Peyer's patch (tissue), 4 donors: ENCODE measurements at regions not wholly inside any gene's neighbourhood (a gene's known extent, or its start where the extent isn't known, plus 50 kb on each side); places are given as distances from the start of the nearest gene placed in this dataset.

Source experiments
- DNase-seq, 3 donors: peaks; one replicate each; pipeline ENCODE4 v3.0.0-alpha.2; 2017 to 2019
- H3K27ac ChIP-seq, 4 donors: fragments of 200-600 bp; sonication (generic); one replicate each; pipeline ENCODE4 v1.5.1; 2016 to 2019
- H3K27me3 ChIP-seq, 2 donors: fragments of 200-600 bp; sonication (generic); one replicate each; pipeline ENCODE4 v1.5.1; 2019
- H3K36me3 ChIP-seq, 3 donors: fragments of 200-600 bp; sonication (generic); one replicate each; pipeline ENCODE4 v1.5.1; 2016 to 2019
- H3K4me1 ChIP-seq, 4 donors: fragments of 200-600 bp; sonication (generic); one replicate each; pipeline ENCODE4 v1.5.1; 2016 to 2019
- H3K4me3 ChIP-seq, 4 donors: fragments of 200-600 bp; sonication (generic); 1 replicate in 3 of 4; 2 replicates in 1 of 4; pipeline ENCODE4 v1.5.1; 2016 to 2019; ENCODE audit warnings: mild to moderate bottlenecking in 1 of 4
- H3K9me3 ChIP-seq, 4 donors: fragments of 200-600 bp; sonication (generic); one replicate each; pipeline ENCODE4 v1.5.1; 2016 to 2019; ENCODE audit warnings: mild to moderate bottlenecking in 1 of 4
- POLR2A ChIP-seq, 2 donors: fragments of 450-650 bp; IDR thresholded peaks; one replicate each; pipeline ENCODE4 v1.5.1; 2017; ENCODE audit warnings: antibody characterized with exemption in 2 of 2, mild to moderate bottlenecking in 2 of 2, moderate library complexity in 2 of 2
- TF ChIP-seq, protein P1 (sequence below), 6 experiments: fragments of 450-650 bp in 4 of 6; fragments of 200-600 bp in 2 of 6; sonication (generic) in 1 of 6; IDR thresholded peaks; one replicate each; pipeline ENCODE4 v1.5.1; 2017 to 2019; ENCODE audit warnings: antibody characterized with exemption in 6 of 6, mild to moderate bottlenecking in 3 of 6, moderate library complexity in 1 of 6

DNA sequence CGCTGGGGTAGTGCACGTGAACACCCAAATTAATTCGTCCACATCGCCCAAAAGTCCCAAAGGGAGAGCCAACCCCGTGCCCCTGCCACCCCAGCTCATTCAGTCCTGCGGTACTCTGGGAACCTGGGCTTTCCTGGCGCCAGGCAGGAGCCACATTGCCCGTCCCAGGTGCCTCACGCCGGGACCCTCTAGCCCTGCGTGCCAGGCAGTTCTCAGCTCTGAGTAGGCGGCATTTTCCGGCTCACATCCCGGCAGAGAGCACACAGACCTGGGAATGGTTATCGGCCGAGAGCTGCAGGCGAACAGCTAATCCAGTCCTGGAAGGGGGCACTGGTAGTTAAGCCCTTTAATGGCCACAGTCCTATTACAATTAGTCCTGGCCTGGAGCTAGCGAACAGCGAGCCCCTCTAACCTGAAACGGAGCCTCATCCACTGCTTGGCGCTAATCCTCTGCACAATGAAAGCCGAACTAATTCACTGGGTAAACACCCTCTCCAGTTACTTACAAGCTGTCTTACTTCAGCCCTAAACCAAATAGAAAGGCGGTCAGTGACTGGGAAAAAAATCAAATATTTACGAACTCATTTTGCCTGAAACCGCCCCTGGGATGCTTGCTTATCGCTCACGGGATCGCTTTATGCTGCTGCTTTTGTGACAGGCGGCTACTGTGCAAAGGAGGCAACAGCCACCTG is 254.6 kb upstream of the SOX14 start:
- no peak for TF ChIP-seq POLR2A (IDR thresholded peaks at IDR 0.05)
- TF ChIP-seq, protein P1, sequence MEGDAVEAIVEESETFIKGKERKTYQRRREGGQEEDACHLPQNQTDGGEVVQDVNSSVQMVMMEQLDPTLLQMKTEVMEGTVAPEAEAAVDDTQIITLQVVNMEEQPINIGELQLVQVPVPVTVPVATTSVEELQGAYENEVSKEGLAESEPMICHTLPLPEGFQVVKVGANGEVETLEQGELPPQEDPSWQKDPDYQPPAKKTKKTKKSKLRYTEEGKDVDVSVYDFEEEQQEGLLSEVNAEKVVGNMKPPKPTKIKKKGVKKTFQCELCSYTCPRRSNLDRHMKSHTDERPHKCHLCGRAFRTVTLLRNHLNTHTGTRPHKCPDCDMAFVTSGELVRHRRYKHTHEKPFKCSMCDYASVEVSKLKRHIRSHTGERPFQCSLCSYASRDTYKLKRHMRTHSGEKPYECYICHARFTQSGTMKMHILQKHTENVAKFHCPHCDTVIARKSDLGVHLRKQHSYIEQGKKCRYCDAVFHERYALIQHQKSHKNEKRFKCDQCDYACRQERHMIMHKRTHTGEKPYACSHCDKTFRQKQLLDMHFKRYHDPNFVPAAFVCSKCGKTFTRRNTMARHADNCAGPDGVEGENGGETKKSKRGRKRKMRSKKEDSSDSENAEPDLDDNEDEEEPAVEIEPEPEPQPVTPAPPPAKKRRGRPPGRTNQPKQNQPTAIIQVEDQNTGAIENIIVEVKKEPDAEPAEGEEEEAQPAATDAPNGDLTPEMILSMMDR (IDR thresholded peaks at IDR 0.05) = no peak
- H3K4me1 ChIP-seq = no peaks in the 10 kb centered on the region
- no peak for DNase-seq
- H3K27ac ChIP-seq = no peak overlapping the region
- H3K9me3 ChIP-seq = no peaks in the 10 kb centered on the region
- H3K36me3 ChIP-seq = no peaks in the 10 kb centered on the region
- H3K27me3 ChIP-seq = no peaks in the 10 kb centered on the region
- H3K4me3 ChIP-seq = no peak overlapping the region

DNA sequence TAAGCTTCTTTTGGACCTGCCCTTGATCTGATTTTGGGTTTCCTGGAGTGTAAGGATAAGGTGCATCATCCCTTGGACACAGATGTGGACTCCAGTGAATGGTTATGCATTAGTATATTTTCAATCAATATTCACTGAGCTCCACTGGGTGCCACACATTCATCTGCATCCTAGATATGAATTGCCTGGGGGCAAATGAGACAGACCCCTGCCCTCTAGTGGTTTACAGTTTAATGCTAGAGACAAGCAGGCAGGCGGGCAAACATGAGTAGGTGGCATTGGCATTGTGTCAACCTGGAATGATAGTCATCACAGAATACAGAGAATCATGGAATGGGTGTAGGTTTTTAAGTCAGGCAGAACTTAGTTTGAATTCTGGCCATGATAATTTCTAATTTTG is 252.5 kb upstream of the SOX14 start:
- Histone ChIP-seq H3K4me3 (no peak overlapping the region), H3K9me3 (no peaks in the 10 kb centered on the region), H3K27ac (no peak overlapping the region), H3K4me1 (no peaks in the 10 kb centered on the region), H3K36me3 (no peaks in the 10 kb centered on the region), H3K27me3 (no peaks in the 10 kb centered on the region)
- no peak for DNase-seq
- no peak for TF ChIP-seq POLR2A (IDR thresholded peaks at IDR 0.05)
- TF ChIP-seq, protein P1 (IDR thresholded peaks at IDR 0.05) = no peak

DNA sequence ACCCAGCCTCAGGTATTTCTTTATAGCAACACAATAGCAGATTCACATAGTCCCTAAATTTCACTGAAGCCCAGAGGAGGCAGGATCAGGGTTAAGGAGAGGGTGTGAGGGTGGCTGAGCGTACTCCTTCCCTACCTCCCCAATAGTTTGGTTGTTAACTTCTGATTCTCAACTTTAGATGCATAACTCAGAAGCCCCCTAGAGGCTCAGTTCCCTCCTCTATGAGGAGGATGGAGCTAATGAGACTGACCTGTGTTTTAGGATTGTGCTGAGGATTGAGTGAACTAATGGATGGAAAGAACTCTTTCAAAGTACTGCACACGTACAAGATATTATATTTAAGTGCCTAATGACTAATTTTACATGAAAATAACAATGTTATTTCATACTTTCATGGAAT is 249.3 kb upstream of the SOX14 start:
- no peaks in the 10 kb centered on the region for H3K27me3 ChIP-seq
- no peak overlapping the region for H3K4me3 ChIP-seq
- no peaks in the 10 kb centered on the region for H3K36me3 ChIP-seq
- TF ChIP-seq POLR2A (IDR thresholded peaks at IDR 0.05) = no peak
- TF ChIP-seq, protein P1 (IDR thresholded peaks at IDR 0.05) = no peak
- no peaks in the 10 kb centered on the region for H3K9me3 ChIP-seq
- no peak overlapping the region for H3K27ac ChIP-seq
- H3K4me1 ChIP-seq = no peaks in the 10 kb centered on the region
- DNase-seq = no peak

DNA sequence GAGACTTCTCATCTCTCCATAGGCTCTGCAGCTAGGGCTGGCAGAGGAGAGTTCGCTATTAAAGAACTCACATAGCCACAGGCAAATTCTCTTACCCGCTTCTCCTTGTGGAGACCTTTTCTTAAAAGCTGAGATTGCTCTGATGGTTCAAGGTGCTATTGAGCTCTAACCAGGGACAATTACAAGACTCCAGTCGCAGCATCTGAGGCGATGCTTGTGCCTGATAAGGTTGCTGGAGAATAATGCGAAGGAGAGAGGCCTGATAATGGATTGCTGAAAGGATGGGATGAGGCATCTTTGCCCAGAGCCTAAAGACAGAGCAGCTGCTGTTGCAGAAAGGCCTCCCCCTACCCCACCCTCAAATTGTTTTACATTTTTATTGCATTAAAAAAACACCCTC is 244.5 kb upstream of the SOX14 start:
- H3K4me1 ChIP-seq = no peaks in the 10 kb centered on the region
- H3K9me3 ChIP-seq = no peaks in the 10 kb centered on the region
- TF ChIP-seq, protein P1 (IDR thresholded peaks at IDR 0.05) = no peak
- no peak for TF ChIP-seq POLR2A (IDR thresholded peaks at IDR 0.05)
- H3K36me3 ChIP-seq = no peaks in the 10 kb centered on the region
- no peak for DNase-seq
- H3K4me3 ChIP-seq = no peak overlapping the region
- H3K27ac ChIP-seq = no peak overlapping the region
- no peaks in the 10 kb centered on the region for H3K27me3 ChIP-seq

DNA sequence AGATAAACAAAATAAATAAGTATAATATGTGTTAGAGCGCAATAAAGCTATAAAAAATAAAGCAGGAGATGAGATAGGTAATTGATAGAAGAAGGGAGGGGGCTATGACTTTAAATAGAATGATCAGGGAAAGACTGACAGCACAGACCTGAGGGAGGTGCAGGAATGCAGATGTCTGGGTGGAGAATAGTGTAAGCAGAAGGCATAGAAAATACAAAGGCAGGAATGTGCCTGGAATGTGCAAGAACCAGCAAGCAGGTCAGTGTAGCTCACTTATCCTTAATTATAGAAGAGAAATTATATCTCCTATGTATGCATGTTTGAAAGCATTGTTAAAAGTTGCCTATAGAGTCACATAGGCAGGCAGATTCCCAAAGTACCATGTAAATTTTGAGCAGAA is 239.4 kb upstream of the SOX14 start:
- H3K4me1 ChIP-seq = no peaks in the 10 kb centered on the region
- no peak for DNase-seq
- no peaks in the 10 kb centered on the region for H3K27me3 ChIP-seq
- H3K36me3 ChIP-seq = no peaks in the 10 kb centered on the region
- no peaks in the 10 kb centered on the region for H3K9me3 ChIP-seq
- H3K4me3 ChIP-seq = no peak overlapping the region
- TF ChIP-seq POLR2A (IDR thresholded peaks at IDR 0.05) = no peak
- TF ChIP-seq, protein P1 (IDR thresholded peaks at IDR 0.05) = no peak
- H3K27ac ChIP-seq = no peak overlapping the region

DNA sequence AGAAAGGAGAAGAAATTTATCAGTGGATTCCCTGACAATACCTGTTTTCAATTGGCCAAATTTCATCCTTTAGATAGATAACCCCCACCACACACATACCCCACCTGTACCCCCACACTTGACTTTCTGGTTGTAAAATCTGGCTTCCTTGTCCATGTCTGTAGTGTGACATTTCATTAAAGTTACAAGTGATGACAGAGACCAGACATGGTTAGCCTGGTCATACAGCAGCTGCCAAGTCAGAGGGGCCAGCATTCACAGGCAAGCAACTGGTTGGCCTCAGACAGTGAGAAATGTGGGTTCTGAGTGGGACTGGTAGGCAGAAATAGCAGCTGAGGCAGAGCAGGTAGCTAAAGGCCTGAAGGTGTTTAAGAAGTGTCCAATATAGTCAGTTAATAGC is 238.6 kb upstream of the SOX14 start:
- no peaks in the 10 kb centered on the region for H3K27me3 ChIP-seq

More for the DNA sequence above, 238.6 kb upstream of the SOX14 start:
- Histone ChIP-seq H3K4me3 (no peak overlapping the region), H3K27ac (no peak overlapping the region), H3K9me3 (no peaks in the 10 kb centered on the region), H3K36me3 (no peaks in the 10 kb centered on the region), H3K4me1 (no peaks in the 10 kb centered on the region)
- DNase-seq = no peak
- TF ChIP-seq POLR2A (IDR thresholded peaks at IDR 0.05) = no peak
- TF ChIP-seq, protein P1 (IDR thresholded peaks at IDR 0.05) = no peak
